Mesenchymal stem cell (in vitro differentiated cells and primary cell): ENCODE measurements at regions not wholly inside any gene's neighbourhood (a gene's known extent, or its start where the extent isn't known, plus 50 kb on each side); places are given as distances from the start of the nearest gene placed in this dataset.

Source experiments
- DNase-seq: peaks from one replicate; pipeline ENCODE4 v3.0.0-alpha.2; 2013
- H2AFZ ChIP-seq: one replicate; pipeline ENCODE4 v1.6.1; 2013; ENCODE audit warnings: low read depth, mild to moderate bottlenecking, control low read depth, inconsistent platforms, low read length, moderate library complexity
- H2AK5ac ChIP-seq: 2 replicates; pipeline ENCODE4 v1.6.1; 2013; ENCODE audit warnings: low read length, moderate library complexity, mild to moderate bottlenecking, inconsistent platforms; ENCODE audit not compliant: severe bottlenecking
- H2BK120ac ChIP-seq: one replicate; pipeline ENCODE4 v1.6.1; 2013; ENCODE audit warnings: low read depth, mild to moderate bottlenecking, inconsistent platforms, low read length, moderate library complexity
- H2BK12ac ChIP-seq, 2 experiments: one replicate each; pipeline ENCODE4 v1.6.1; 2013; ENCODE audit warnings: inconsistent platforms in 2 of 2, low read length in 2 of 2, mild to moderate bottlenecking in 2 of 2, moderate library complexity in 2 of 2, control low read depth in 1 of 2
- H2BK15ac ChIP-seq: one replicate; pipeline ENCODE4 v1.6.1; 2013; ENCODE audit warnings: mild to moderate bottlenecking, low read depth, inconsistent platforms; ENCODE audit not compliant: poor library complexity, severe bottlenecking
- H2BK5ac ChIP-seq: 2 replicates; pipeline ENCODE4 v1.6.1; 2013; ENCODE audit warnings: low read depth, mild to moderate bottlenecking, low read length, control low read depth, inconsistent platforms; ENCODE audit not compliant: poor library complexity, severe bottlenecking
- H3K14ac ChIP-seq, 2 experiments: one replicate each; pipeline ENCODE4 v1.6.1; 2013; ENCODE audit warnings: inconsistent platforms in 2 of 2, low read length in 2 of 2, control low read depth in 1 of 2, mild to moderate bottlenecking in 1 of 2, moderate library complexity in 1 of 2
- H3K18ac ChIP-seq, 2 experiments: one replicate each; pipeline ENCODE4 v1.6.1; 2013; ENCODE audit warnings: inconsistent platforms in 2 of 2, low read length in 2 of 2, control low read depth in 1 of 2, low read depth in 1 of 2, mild to moderate bottlenecking in 1 of 2
- H3K23ac ChIP-seq, 2 experiments: one replicate each; pipeline ENCODE4 v1.6.1; 2013; ENCODE audit warnings: inconsistent platforms in 2 of 2, low read length in 2 of 2, mild to moderate bottlenecking in 2 of 2, moderate library complexity in 2 of 2, control low read depth in 1 of 2
- H3K27ac ChIP-seq: 2 replicates; pipeline ENCODE4 v1.5.1; 2013; ENCODE audit warnings: mild to moderate bottlenecking, moderate library complexity, low read length, control low read depth, inconsistent platforms; ENCODE audit not compliant: poor library complexity, severe bottlenecking
- H3K27me3 ChIP-seq, 2 experiments: 2 replicates each; pipeline versions ENCODE4 v1.6.1 to v1.7.0; 2013; ENCODE audit warnings: low read length in 2 of 2, mild to moderate bottlenecking in 2 of 2, moderate library complexity in 2 of 2, control low read depth in 1 of 2, inconsistent platforms in 1 of 2; ENCODE audit not compliant: control insufficient read depth in 1 of 2, insufficient read depth in 1 of 2
- H3K36me3 ChIP-seq, 2 experiments: 2 replicates each; pipeline versions ENCODE4 v1.6.1 to v1.7.0; 2013; ENCODE audit warnings: low read length in 2 of 2, control low read depth in 1 of 2, inconsistent platforms in 1 of 2, low read depth in 1 of 2, mild to moderate bottlenecking in 1 of 2; ENCODE audit not compliant: insufficient read depth in 2 of 2, control insufficient read depth in 1 of 2
- H3K4ac ChIP-seq, 2 experiments: one replicate each; pipeline ENCODE4 v1.6.1; 2013; ENCODE audit warnings: inconsistent platforms in 2 of 2, low read length in 2 of 2, mild to moderate bottlenecking in 2 of 2, moderate library complexity in 2 of 2, control low read depth in 1 of 2, low read depth in 1 of 2
- H3K4me1 ChIP-seq: 2 replicates; pipeline ENCODE4 v1.6.1; 2013; ENCODE audit warnings: low read depth, low read length, control low read depth; ENCODE audit not compliant: control insufficient read depth, insufficient read depth
- H3K4me2 ChIP-seq: 2 replicates; pipeline ENCODE4 v1.6.1; 2013; ENCODE audit warnings: low read length, mild to moderate bottlenecking, inconsistent platforms; ENCODE audit not compliant: poor library complexity, severe bottlenecking
- H3K4me3 ChIP-seq, 2 experiments: 2 replicates each; pipeline versions ENCODE4 v1.5.1 to v1.7.0; 2013; ENCODE audit warnings: low read length in 2 of 2, mild to moderate bottlenecking in 2 of 2, control low read depth in 1 of 2, low read depth in 1 of 2; ENCODE audit not compliant: insufficient read depth in 1 of 2
- H3K79me1 ChIP-seq: replicated peaks from 2 replicates; pipeline ENCODE4 v1.6.1; 2013; ENCODE audit warnings: mild to moderate bottlenecking, control low read depth, low read length, inconsistent platforms; ENCODE audit not compliant: poor library complexity, severe bottlenecking
- H3K9ac ChIP-seq: 2 replicates; pipeline ENCODE4 v1.7.0; 2013; ENCODE audit warnings: mild to moderate bottlenecking, low read length, moderate library complexity
- H3K9me3 ChIP-seq: 2 replicates; pipeline ENCODE4 v1.7.0; 2013; ENCODE audit warnings: mild to moderate bottlenecking, low read length; ENCODE audit not compliant: control insufficient read depth
- H4K8ac ChIP-seq: one replicate; pipeline ENCODE4 v1.6.1; 2013; ENCODE audit warnings: inconsistent platforms, mild to moderate bottlenecking, low read length, moderate library complexity
- H4K91ac ChIP-seq: one replicate; pipeline ENCODE4 v1.6.1; 2013; ENCODE audit warnings: mild to moderate bottlenecking, low read length, inconsistent platforms
- WGBS: methylation state at CpG from one replicate; pipeline ENCODE4 v1.1.7; 2013; ENCODE audit warnings: mixed read lengths; 5-methylcytosine and 5-hydroxymethylcytosine counted together

GRCh38 chr12:5210179-5210922 lies 166.7 kb downstream of the KCNA5 start:
- no peak overlapping the region for H2BK120ac ChIP-seq
- no peak overlapping the region for H3K23ac ChIP-seq
- H3K27ac ChIP-seq, result no peak overlapping the region
- H3K4ac ChIP-seq, result no peak overlapping the region
- H2AK5ac ChIP-seq, result no peak overlapping the region
- H3K4me3 ChIP-seq, result no peak overlapping the region
- H3K18ac ChIP-seq, result no peak overlapping the region
- no peak overlapping the region for H2BK5ac ChIP-seq
- H3K4me2 ChIP-seq, result no peak overlapping the region
- DNase-seq, result no peak
- H3K27me3 ChIP-seq, result peaks cover 0 to 23% of the 10 kb centered on the region in 2 experiments
- no peaks in the 10 kb centered on the region for H3K36me3 ChIP-seq
- no peaks in the 10 kb centered on the region for H3K4me1 ChIP-seq
- H2AFZ ChIP-seq, result no peak overlapping the region
- no peak overlapping the region for H3K14ac ChIP-seq
- H4K91ac ChIP-seq, result no peak overlapping the region
- no peaks in the 10 kb centered on the region for H3K79me1 ChIP-seq
- WGBS, result 85% methylated on average over 10 of the region's 11 CpGs
- no peaks in the 10 kb centered on the region for H3K9me3 ChIP-seq
- H2BK15ac ChIP-seq, result no peak overlapping the region
- no peak overlapping the region for H2BK12ac ChIP-seq
- no peak overlapping the region for H3K9ac ChIP-seq
- no peak overlapping the region for H4K8ac ChIP-seq

DNA sequence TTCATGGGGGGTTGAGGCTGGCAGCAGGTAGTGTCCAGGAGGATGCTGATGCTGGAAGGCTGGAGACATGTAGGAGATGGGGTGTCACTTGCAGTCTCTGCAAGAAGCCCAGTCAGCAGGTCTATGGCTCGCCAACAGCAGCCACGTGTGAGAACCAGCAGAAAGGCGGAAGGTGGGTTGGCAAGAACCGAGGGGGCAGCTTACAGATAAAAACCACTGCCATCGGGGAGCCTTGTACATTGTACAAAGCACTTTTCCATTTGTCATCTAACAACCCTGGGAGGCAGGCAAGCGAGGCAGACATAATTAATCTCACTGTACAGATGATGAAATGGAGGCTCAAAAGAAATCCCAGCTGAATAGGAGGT lies 167.2 kb downstream of the KCNA5 start:
- Histone ChIP-seq H3K27ac (no peak overlapping the region), H2AFZ (no peak overlapping the region), H3K4me3 (no peak overlapping the region), H3K4me1 (no peaks in the 10 kb centered on the region), H2BK120ac (no peak overlapping the region), H3K36me3 (no peaks in the 10 kb centered on the region), H3K27me3 (peaks cover 0 to 26% of the 10 kb centered on the region in 2 experiments), H3K79me1 (no peaks in the 10 kb centered on the region), H4K91ac (no peak overlapping the region), H2BK5ac (no peak overlapping the region), H2AK5ac (no peak overlapping the region), H3K14ac (no peak overlapping the region), H3K9me3 (no peaks in the 10 kb centered on the region), H3K4ac (no peak overlapping the region), H2BK12ac (no peak overlapping the region), H3K9ac (no peak overlapping the region), H3K18ac (no peak overlapping the region), H4K8ac (no peak overlapping the region), H2BK15ac (no peak overlapping the region), H3K23ac (no peak overlapping the region), H3K4me2 (no peak overlapping the region)
- 59% methylated on average over 6 of the region's 6 CpGs for WGBS
- DNase-seq, result no peak

DNA sequence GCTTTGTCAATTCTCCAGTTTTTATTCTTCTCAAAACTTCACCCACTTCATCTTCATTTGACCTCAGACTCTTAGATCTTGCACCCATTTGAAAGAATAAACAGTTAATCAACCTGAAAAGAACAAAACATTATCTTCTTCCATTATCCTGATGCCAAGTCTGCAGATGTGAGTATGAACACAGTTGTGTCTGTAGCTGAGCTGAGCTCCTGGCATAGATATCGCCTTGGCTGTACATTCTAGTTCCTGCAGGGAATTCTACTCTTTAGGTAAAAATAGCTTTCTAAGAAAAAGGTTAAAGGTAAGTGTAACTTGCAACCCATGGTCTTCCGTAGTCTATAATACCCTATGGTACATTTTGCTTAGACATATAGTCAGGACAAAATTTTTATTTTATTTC lies 169.7 kb downstream of the KCNA5 start:
- Histone ChIP-seq H3K23ac (no peak overlapping the region), H4K91ac (no peak overlapping the region), H3K27me3 (peaks cover 0 to 33% of the 10 kb centered on the region in 2 experiments), H3K27ac (no peak overlapping the region), H3K9ac (no peak overlapping the region), H3K4ac (no peak overlapping the region), H3K79me1 (no peaks in the 10 kb centered on the region), H3K36me3 (no peaks in the 10 kb centered on the region), H2BK12ac (no peak overlapping the region), H2AFZ (no peak overlapping the region), H2BK120ac (no peak overlapping the region), H3K9me3 (no peaks in the 10 kb centered on the region), H4K8ac (no peak overlapping the region), H3K18ac (no peak overlapping the region), H2BK15ac (no peak overlapping the region), H3K4me1 (no peaks in the 10 kb centered on the region), H2AK5ac (no peak overlapping the region), H3K14ac (no peak overlapping the region), H3K4me2 (no peak overlapping the region), H3K4me3 (no peak overlapping the region), H2BK5ac (no peak overlapping the region)
- WGBS, result 86% methylated on average over 1 of the region's 2 CpGs
- no peak for DNase-seq

DNA sequence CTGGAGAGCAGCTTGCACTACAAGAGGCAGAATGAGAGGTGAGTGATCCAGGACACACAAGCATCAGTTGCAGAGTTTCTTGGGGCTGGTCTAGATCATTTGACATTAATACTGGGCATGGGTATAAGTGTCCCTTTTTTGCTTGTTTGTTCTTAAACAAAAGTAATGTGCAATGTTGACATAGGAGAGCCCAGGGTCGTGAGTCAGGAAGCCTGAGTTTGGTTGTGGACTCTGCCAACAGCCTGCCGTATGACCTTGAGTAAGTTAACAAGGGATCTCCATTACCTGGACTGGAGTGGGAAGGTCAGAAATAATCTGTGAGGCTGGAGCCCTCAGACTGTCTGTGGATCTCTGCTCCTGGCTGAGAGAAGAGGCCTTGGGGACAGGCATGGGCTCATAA lies 170.3 kb downstream of the KCNA5 start:
- Histone ChIP-seq H3K79me1 (no peaks in the 10 kb centered on the region), H4K91ac (no peak overlapping the region), H3K27me3 (peaks cover 0 to 32% of the 10 kb centered on the region in 2 experiments), H2BK120ac (no peak overlapping the region), H4K8ac (no peak overlapping the region), H2BK5ac (no peak overlapping the region), H2BK12ac (no peak overlapping the region), H2AFZ (no peak overlapping the region), H3K27ac (no peak overlapping the region), H3K9ac (no peak overlapping the region), H2BK15ac (no peak overlapping the region), H3K23ac (no peak overlapping the region), H3K4me2 (no peak overlapping the region), H3K9me3 (no peaks in the 10 kb centered on the region), H3K18ac (no peak overlapping the region), H3K4me1 (no peaks in the 10 kb centered on the region), H3K4ac (no peak overlapping the region), H2AK5ac (no peak overlapping the region), H3K36me3 (no peaks in the 10 kb centered on the region), H3K14ac (no peak overlapping the region), H3K4me3 (no peak overlapping the region)
- no peak for DNase-seq
- WGBS, result 61% methylated on average over 2 of the region's 2 CpGs
